Fibroblast of villous mesenchyme (primary cell): ENCODE measurements at regions not wholly inside any gene's neighbourhood (a gene's known extent, or its start where the extent isn't known, plus 50 kb on each side); places are given as distances from the start of the nearest gene placed in this dataset.

Source experiments
- DNase-seq: peaks from one replicate; pipeline ENCODE4 v3.0.0-alpha.2; 2010; ENCODE audit warnings: low read depth
- H3K4me3 ChIP-seq: 2 replicates; pipeline ENCODE4 v1.5.1; 2011; ENCODE audit warnings: low read depth, mild to moderate bottlenecking, low read length
- TF ChIP-seq, protein P1 (sequence below): IDR thresholded peaks from 2 replicates; pipeline ENCODE4 v1.5.1; 2012; ENCODE audit warnings: low read depth, mild to moderate bottlenecking, low read length; ENCODE audit not compliant: insufficient read depth

DNA sequence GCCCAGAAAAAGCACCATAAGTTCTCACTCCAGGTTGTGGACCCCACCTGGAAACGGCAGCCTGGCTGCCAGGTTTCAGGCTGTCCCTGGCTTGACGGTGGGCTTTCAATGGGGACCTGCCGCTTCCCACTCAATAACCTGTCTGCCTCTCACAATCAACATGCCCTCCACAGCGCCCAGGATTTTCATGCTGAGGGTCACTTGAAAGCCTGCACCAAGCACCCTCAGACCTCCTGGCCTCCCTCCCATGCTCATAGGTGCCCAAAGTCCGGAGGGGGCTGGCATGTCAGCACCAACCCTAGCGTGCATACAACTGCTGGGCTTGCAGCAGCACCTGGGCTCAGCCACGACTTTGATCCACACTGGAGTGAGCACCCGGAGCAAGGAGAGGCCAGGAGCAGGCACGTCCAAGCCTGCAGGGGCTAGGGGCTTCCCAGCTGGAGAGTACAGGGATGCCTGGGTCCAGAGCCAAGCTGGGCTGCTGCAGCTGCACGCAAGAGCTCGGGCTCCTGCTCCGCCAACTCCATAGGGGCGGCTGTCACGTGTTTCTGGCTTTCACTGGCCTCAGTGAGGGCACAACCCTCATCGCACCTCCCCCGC, 1214.3 kb upstream of the RAG2 start:
- no peak overlapping the region for H3K4me3 ChIP-seq
- DNase-seq = no peak
- TF ChIP-seq, protein P1, sequence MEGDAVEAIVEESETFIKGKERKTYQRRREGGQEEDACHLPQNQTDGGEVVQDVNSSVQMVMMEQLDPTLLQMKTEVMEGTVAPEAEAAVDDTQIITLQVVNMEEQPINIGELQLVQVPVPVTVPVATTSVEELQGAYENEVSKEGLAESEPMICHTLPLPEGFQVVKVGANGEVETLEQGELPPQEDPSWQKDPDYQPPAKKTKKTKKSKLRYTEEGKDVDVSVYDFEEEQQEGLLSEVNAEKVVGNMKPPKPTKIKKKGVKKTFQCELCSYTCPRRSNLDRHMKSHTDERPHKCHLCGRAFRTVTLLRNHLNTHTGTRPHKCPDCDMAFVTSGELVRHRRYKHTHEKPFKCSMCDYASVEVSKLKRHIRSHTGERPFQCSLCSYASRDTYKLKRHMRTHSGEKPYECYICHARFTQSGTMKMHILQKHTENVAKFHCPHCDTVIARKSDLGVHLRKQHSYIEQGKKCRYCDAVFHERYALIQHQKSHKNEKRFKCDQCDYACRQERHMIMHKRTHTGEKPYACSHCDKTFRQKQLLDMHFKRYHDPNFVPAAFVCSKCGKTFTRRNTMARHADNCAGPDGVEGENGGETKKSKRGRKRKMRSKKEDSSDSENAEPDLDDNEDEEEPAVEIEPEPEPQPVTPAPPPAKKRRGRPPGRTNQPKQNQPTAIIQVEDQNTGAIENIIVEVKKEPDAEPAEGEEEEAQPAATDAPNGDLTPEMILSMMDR = no peak

DNA sequence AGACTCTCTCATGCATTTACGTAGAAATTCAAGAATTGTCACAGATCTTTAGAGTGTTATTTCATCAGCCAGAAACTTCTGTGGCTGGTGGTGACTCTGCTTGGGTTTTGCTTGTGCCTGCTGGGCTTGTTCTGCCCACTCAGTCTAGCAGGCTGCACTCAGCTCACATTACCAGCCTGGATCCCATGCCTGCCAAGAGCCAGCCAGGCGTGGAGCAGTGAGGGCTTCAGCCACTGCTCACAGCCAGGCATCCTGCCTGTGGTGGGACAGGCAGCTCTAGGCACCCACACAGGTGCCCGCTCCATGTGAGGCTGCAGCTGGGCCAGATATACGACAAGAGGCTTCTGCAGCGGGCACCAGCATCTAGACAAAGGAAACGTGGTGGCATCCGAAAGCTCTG, 1213.3 kb upstream of the RAG2 start:
- H3K4me3 ChIP-seq = no peak overlapping the region
- DNase-seq = no peak
- TF ChIP-seq, protein P1 = no peak

DNA sequence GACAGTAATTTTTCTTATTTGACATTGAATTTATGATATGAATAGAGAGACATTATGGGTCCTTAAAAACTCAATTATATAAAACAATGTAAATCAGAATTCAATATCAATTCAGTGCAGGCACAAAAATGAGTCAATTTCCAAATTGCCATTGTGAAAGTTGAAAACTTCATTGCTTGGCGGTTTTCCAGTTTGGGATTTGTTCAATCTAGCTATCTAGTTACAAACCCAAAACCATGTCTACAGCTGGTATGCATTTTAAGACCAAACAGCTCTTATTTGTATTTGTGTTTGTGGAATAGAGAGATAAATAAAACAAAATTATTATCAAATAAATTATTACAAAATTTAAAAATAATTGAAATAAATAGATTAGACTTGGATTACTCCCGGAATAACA, 1206.6 kb upstream of the RAG2 start:
- DNase-seq = no peak
- TF ChIP-seq, protein P1 = no peak

DNA sequence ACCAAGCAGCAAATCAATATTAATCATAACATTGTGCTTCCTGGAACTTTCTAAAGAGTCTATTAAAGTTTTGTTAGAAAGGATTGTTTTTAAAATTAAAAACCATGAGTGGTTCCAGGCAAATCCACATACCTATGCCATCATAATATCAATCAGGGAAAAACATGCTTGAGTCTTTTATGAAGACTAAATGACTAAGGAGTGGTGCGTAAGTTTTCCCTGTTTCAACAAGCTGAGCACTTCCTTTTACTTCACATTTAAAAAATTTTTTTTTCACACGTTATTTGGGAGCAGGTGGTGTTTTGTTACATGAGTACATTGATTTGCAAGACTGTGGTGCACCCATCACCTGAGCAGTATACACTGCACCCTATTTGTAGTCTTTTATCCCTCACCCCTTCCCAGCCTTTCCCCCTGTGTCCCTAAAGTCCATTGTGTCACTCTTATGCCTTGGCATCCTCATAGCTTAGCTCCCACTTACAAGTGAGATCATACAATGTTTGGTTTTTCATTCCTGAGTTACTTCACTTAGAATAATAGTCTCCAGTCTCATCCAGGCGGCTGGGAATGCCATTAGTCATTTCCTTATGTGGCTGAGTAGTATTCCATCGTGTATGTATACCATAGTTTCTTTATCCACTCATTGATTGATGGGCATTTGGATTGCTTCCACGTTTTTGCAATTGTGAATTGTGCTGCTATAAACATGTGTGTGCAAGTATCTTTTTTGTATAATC, 1190.3 kb upstream of the RAG2 start:
- H3K4me3 ChIP-seq = no peak overlapping the region
- DNase-seq = peak; percentile 5
- TF ChIP-seq, protein P1 = no peak

More for the DNA sequence above, 1206.6 kb upstream of the RAG2 start:
- no peak overlapping the region for H3K4me3 ChIP-seq

GRCh38 chr11:37786214-37786755, 1188.2 kb upstream of the RAG2 start:
- TF ChIP-seq, protein P1 = no peak
- no peak for DNase-seq
- H3K4me3 ChIP-seq = no peak overlapping the region

GRCh38 chr11:37774441-37774840, 1176.4 kb upstream of the RAG2 start:
- TF ChIP-seq, protein P1 = no peak
- H3K4me3 ChIP-seq = no peak overlapping the region
- DNase-seq = no peak
